ENCODE measurements at regions not wholly inside any gene's neighbourhood (a gene's known extent, or its start where the extent isn't known, plus 50 kb on each side); places are given as distances from the start of the nearest gene placed in this dataset.

GRCh38 chr12:53807322-53807860, 55.6 kb upstream of the CISTR start:
- H3K23ac ChIP-seq (ENCODE audit: insufficient read length), result no peak overlapping the region
- H3K36me3 ChIP-seq (ENCODE audit: control insufficient read depth in 2 of 4, insufficient read depth in 4 of 4, low read length in 3 of 4), result no peaks in the 10 kb centered on the region
- no peak overlapping the region for H3K4ac ChIP-seq (replicated peaks; ENCODE audit: insufficient read length, low read depth, low read length)
- H3K23me2 ChIP-seq (ENCODE audit: low read depth, low read length), result no peaks in the 10 kb centered on the region
- no peak overlapping the region for H3K4me2 ChIP-seq (ENCODE audit: insufficient read depth in 1 of 2, low read depth in 2 of 2, low read length in 2 of 2)
- H4K8ac ChIP-seq (ENCODE audit: extremely low read depth, insufficient read depth, low read length), result no peak overlapping the region
- H3K27ac ChIP-seq (ENCODE audit: low read depth, low read length), result no peak overlapping the region
- H2BK120ac ChIP-seq (replicated peaks; ENCODE audit: low read depth, low read length), result no peak overlapping the region
- H3K9me3 ChIP-seq (ENCODE audit: insufficient read depth in 2 of 2, low read depth in 1 of 2, low read length in 1 of 2), result no peaks in the 10 kb centered on the region
- H2AFZ ChIP-seq (ENCODE audit: low read length), result no peak overlapping the region
- FAIRE-seq, result no peak
- ChIA-PET CTCF (ENCODE audit: partially characterized antibody) (interaction anchor here (1.0 to 7.5 kb wide), 8 partner anchors 11 to 86 kb away, joined by 3 to 64 read pairs (median 3); no protein-coding TSS in a partner anchor), POLR2A (ENCODE audit: partially characterized antibody) (interaction anchor here (1.0 kb wide), 1 partner anchor 9 kb away, joined by 3 read pairs; no protein-coding TSS in a partner anchor)
- no peak overlapping the region for H2BK20ac ChIP-seq (ENCODE audit: low read length)
- H3K9ac ChIP-seq (replicated peaks in 1 of 4; ENCODE audit: extremely low read depth in 1 of 4, low read depth in 3 of 4, low read length in 3 of 4), result no peak overlapping the region
- no peak overlapping the region for H3K14ac ChIP-seq (ENCODE audit: insufficient read length)
- peaks cover 0 to 3% (median 0%) of the 10 kb centered on the region in 4 experiments; a peak in 1 of 7 replicates for H3K4me1 ChIP-seq (replicated peaks in 1 of 4; ENCODE audit: control insufficient read depth in 3 of 4, insufficient read depth in 4 of 4, low read length in 3 of 4)
- H3K79me2 ChIP-seq (ENCODE audit: control insufficient read depth in 1 of 2, insufficient read depth in 2 of 2, low read length in 2 of 2), result no peaks in the 10 kb centered on the region
- no peak for DNase-seq (ENCODE audit: low read depth in 1 of 2, low spot score in 2 of 2)
- H3K4me3 ChIP-seq (ENCODE audit: extremely low read depth in 1 of 4, insufficient read depth in 2 of 4, low read depth in 3 of 4, low read length in 4 of 4), result no peak overlapping the region
- no peak overlapping the region for H3K56ac ChIP-seq (replicated peaks; ENCODE audit: insufficient read length, low read depth, low read length)
- H4K5ac ChIP-seq (ENCODE audit: insufficient read length, low read depth, low read length), result no peak overlapping the region
- no peak overlapping the region for H2AK5ac ChIP-seq (ENCODE audit: low read depth, low read length)
- WGBS, 2 experiments (ENCODE audit: extremely low coverage in 1 of 2, insufficient coverage in 1 of 2, insufficient read length in 1 of 2, insufficient replicate concordance in 2 of 2, low coverage in 1 of 2, low lambda C conversion rate in 2 of 2, missing lambda C conversion rate in 1 of 2), result 87% methylated on average over 6 of the region's 8 CpGs; no CpG with 5 or more reads in 1 of the 2 experiments
- H2BK12ac ChIP-seq (ENCODE audit: low read depth, low read length), result no peak overlapping the region
- no peaks in the 10 kb centered on the region for H3K79me1 ChIP-seq (ENCODE audit: low read depth, low read length)
- H2BK5ac ChIP-seq (ENCODE audit: low read depth, low read length), result no peak overlapping the region
- H4K91ac ChIP-seq (replicated peaks; ENCODE audit: insufficient read length, low read length), result no peak overlapping the region
- no peak overlapping the region for H2BK15ac ChIP-seq (ENCODE audit: low read length)
- H4K20me1 ChIP-seq (replicated peaks in 1 of 2; ENCODE audit: control insufficient read depth in 1 of 2, insufficient read depth in 2 of 2, low read length in 2 of 2), result no peaks in the 10 kb centered on the region
- peaks cover 0 to 9% (median 2%) of the 10 kb centered on the region in 4 experiments; a peak in 3 of 7 replicates for H3K27me3 ChIP-seq (replicated peaks in 1 of 4; ENCODE audit: control insufficient read depth in 3 of 4, extremely low read depth in 1 of 4, insufficient read depth in 3 of 4, low read length in 3 of 4)
- no peak overlapping the region for H3K18ac ChIP-seq (ENCODE audit: extremely low read depth, low read length)
- TF ChIP-seq CBX5 (IDR thresholded peaks at IDR 0.05; ENCODE audit: low read depth, low read length) (no peak), NRF1 (IDR thresholded peaks at IDR 0.05; ENCODE audit: low read depth, low read length) (no peak), RNF2 (IDR thresholded peaks at IDR 0.05; ENCODE audit: borderline replicate concordance, low read depth, low read length, missing control alignments, poor library complexity, severe bottlenecking) (no peak), E2F6 (IDR thresholded peaks at IDR 0.05) (no peak)

Data from H1 (cell line).